ENCODE measurements at regions not wholly inside any gene's neighbourhood (a gene's known extent, or its start where the extent isn't known, plus 50 kb on each side); places are given as distances from the start of the nearest gene placed in this dataset.

DNA sequence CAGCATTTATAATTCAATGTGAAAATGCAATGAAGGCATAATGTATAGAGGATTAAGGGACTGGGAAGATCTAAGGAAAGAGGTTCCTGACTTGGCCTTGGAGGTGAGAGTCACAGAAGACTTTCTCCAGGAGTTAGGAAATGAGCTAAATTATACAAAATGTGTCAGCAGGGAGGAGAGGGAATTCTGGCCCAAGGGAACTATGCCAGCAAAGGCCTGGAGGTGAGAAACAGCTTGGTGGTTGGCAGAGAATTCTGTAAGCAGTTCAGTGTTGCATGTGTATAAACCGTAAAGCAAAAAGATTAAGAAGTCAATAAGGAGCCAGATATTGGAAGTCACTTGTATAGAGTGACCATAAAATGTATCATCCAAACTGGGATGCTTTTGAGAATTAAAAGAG, 142.2 kb upstream of the SESN3 start:
- no peak for DNase-seq

DNA sequence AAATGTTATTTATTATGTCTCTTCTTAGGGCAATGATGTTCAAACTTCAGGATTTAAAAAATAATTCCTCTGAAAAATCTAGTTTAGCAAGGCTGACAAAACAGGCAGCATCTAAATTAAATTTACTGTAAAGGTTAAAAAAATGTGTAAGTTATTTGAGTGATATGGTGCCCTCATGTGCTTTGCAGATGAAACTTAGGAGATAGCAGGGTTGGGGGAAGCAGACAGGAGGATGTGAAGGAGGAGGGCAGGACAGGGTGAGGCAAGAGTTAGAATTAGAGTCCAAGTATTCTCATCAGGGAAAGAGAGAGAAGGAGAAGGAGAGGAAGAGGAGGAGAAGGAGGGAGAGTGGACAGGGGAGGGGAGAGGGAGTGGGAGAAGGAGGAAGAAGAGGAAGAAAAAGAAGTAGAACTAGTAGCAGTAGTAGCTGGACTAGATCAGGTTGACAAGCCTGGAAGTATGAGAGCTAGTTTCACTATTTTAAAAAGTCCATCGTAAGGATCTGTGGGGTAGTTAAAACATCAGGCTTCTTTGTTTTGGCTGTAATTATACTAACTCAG, 141.2 kb upstream of the SESN3 start:
- DNase-seq, result no peak

DNA sequence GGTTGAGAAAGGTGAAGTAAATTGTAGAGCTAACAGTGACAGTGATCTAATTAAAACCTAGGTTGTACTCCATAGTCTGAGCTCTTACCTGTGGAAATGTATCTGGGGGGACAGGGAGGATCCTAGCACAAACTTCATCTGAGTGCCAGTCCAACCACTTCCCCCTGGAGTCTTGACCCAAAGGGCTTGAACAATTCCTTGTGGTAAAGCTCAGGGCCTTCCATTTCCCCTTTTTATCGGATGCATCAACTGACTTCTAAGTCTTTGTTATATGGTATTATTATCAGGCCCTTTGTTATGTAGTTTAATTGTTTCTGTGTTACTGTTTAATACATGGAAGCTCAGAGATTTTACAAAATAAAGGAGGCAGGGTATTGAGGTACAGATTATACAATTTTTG, 140.2 kb upstream of the SESN3 start:
- DNase-seq, result no peak

DNA sequence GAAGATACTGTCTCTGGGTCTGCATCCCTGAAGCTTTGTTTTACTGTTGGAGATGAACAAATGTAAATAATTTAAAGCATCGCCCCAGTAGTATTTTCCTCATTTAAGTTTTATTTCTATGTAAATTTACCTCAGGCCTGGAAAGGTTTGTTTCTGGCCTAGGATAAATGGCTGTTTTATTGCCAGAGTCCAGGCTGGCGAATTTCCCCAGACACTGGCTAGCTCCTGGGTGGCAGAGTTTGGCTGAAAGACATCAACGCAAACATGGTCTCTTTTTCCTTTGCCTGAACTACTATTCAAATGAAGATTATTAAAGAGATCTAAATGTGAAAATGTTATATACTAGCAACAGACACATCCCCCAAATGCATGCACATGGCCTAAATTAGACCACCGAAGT, 136.7 kb upstream of the SESN3 start:
- no peak for DNase-seq

DNA sequence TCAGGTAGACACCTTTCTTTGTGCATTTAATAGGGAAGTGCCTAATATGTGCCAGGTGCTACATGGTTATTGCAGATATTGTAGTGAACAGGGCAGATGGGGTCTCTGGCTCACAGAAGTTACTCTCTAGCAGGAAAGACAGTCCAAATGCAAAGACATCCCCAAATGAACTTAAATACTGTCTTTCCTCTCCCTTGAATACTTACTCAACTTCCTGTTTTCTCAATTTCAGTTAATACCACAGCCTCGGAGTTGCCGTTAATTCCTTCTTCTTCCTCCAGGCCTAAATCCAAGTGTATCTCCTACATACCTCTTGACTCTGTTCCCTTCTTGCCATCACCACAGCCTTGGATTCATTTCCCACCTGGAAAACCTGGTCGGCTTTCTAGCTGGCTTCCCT, 134.3 kb upstream of the SESN3 start:
- no peak for DNase-seq

DNA sequence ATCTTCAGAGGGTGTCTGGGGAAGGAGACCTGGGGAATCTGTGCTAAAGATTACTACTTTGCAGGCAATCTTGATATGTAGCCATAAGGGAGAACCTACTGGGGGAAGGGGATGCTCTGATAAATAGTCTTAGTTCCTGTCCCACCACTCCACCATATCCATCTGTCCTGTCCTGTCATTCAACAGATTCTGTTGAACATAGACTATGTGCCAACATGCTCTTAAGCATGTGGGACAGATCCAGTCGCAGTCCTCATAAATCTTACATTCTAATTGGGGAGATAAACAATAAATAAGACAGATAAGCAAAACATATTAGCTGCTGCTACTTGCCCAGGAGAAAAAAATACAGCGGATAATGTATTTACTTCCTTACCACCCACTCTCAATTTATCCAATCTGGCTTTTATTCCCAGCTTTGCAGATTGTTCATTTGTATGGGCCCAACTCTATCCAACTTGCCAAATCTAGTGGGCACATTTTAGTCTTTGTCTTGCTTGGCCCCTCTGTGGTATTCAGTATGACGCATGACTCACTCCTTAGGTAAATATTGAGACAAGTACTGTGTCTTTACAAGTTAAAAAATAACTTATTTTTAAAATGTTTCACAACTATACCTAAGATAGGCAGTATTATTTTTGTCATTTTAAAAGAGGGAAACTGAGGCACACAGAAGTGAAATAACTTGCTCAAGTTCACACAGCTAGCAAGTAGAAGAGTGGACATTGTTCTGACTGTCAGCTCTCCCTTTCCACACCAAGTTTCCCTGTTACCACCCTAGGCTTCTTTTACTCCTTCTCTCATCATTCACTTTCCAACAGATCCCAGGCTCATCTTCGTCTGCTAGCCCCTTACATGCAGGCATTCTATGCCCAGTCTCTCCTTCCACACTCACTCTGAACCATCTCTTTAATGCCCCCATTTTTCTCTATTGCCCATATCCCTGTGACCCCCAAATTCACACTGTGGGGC, 133.6 kb upstream of the SESN3 start:
- DNase-seq, result no peak

DNA sequence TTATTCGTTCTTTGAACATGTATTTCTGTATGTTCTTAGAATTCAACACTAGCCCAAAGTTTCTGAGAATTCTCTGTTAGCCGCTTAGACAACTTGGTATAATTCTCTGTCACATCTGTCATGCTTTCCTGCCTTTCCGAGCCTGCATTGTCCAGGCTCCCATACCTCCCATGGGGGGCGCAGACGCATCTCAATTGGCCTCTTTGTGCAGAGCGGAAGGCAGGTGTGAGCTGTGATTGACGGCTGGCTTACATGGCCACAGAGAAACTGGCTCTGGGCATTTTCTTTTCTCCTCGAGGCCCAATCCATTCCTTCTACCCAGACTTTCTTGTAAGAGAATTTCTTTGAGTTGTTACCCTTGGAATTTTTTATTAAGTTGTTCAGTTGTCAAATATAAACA, 132.7 kb upstream of the SESN3 start:
- DNase-seq, result peak; percentile 4

DNA sequence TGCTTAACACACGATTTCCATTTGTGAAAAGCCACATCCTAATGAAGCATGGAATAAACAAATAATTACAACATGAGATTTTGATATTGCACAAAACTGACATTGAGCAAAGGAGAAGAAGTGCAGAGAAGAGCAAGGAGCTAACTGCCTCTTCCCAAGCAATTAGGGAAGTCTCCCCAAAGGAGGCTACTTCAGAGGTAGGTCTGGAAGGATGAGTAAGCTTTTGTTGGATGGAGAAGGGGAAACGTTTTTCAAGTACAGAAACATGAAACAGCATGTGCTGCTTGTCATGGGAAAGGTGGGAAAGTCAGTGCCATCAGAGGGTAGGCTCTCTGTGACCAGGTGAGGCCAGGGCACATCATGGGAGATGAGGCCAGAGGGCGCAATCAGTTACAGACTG, 132.2 kb upstream of the SESN3 start:
- DNase-seq, result no peak

DNA sequence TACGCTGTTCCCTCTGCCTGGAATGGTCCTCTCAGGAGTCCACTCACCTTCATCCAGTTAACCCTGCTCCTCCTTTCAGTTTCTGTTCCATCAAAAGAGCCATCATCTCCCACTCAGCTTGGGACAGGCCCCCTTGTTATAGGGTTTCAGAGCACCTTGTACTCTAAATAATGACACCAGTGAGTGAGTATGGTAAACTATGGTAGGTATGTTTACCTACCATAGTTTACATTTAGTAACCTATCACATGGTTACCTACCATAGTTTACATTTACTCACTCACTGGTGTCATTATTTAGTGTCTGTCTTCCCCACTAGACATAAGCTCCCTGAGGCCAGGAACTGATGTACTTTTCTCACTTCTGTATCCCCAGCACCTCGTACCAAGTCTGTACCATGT, 130.2 kb upstream of the SESN3 start:
- DNase-seq, result no peak

DNA sequence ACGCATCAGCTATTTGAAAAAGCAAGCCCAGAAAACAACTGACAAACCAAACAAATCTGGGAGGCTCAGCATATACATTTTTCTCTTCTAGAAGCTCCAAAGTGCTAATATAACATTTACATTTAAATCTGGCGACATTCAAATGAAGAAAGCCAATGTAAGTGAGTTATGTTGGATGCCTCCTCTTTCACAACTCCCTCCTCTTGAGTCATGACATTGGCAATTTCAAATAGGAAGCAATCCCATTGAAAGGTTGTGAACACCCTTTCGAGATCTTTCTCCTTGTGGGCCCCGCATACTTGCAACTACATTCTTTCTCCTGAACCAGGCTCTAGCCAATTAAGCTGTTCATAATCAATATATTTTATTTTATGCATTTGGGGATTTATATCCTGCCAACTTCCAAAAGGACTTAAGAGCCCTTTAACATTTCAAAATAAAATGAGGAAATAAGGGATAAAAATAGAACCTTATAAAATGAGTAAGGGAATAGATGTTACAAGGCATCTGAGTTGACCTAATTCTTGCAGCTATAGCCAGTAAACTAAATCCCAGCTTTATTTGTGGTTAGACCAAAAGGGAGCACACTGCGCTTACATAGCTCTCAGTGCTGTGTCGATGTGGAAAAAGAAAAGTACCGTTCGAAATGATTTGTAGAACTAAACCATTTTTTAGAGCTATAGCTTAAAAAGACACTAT, 129.5 kb upstream of the SESN3 start:
- no peak for DNase-seq

DNA sequence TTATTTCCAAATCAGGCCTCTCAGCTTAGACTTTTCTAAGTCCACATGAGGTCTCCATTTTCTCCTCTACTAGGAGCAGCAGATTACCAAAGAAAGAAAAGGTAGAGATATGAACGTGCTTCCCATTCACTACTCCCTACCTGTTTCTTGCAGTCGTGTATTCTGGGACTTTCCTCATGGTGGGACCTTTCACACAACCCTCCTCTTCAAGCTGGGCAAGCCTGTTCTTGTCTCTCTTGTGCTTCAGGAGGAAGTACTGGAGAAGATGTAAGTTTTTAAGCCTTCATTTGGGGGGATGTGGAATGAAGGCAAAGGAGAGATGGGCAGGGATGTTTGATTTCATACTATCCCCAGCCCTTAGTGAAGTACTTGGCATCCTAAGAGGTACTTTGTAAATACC, 128.8 kb upstream of the SESN3 start:
- DNase-seq, result no peak

DNA sequence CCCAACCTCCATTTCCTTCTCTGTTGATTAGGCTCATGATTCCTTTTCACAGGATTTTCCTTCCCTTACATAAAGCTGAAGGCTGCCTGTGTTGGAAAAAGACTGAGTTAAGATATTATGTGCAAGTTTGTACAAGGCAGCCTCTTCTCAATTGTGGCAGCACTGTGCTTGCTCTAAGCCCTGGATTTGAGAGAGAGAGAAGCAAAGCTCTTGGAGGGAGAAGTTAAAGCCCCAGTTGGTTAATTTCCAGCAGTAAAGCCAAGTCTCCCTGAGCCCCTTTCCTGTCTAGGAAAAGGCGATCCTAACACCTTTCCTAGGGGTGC, 128.3 kb upstream of the SESN3 start:
- no peak for DNase-seq

DNA sequence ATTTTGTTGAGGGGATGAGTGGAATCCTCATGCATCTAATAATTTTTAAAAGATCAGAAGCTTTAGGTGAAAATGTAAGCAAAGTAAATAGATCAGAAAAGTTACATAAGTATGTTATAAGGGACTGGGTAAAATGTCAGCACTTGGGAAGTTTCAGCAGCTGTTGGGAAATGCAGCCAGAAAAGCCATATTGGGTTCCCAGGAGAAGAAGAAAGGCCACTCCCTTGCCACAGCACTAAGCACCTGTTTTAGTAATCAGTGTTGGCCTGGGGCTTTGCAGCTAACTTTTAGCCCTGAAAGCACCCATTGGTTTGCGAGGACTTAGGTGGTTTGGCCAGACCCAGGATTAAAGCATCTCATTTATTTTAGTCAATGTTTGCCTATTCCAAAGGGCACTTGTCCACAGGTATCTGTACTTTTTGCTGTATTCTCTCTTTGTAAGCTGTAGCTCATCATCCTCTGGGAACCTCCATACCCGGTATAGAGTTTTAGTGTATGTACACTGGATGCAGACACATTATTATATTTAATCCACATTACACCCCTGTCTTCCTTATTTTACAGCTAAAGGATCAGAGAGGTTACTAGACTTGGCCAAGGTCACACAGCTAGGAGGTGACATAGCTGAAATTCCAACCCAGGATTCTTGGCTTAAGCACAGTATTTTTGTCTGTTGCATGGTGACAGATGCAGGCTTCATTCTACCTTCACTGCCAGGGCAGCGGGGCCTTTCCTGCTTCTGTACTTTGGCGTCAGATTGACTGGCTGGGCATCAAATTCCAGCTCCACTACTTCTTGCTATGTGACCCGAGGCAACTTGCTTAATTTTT, 127.7 kb upstream of the SESN3 start:
- no peak for DNase-seq

DNA sequence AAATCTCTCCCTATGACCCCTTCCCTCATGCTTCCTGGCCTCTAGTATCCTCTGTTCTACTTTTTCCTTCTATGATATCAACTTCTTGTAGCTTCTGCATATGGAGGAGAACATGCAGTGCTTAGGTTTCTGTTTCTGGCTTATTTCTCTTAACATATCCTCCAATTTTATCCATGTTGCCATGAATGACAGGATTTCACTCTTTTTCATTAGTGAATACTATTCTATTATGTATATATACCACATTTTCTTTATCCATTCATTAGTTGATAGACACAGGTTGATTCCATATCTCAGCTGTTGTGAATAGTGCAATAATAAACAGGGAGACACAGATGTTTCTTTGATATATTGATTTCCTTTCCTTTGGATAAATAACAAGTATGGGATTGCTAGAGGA, 123.3 kb upstream of the SESN3 start:
- no peak for DNase-seq

DNA sequence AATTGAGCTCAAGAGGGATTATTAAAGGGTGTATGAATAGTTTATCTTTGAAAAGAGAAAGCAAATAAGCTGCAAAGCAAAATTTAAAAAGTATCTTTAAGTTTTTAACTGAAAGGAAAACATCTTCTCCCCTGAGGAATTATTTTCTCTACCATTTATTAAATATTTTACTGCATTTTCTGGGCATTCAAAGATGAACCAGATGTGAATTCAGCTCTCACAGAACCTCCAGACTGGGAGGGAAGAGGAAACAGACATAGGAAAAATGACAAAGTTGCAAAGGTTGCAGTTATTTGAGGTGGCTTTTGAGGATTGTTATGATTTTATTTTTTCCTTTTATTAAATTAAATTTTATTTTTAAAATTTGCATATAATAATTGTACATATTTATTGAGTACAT, 122.7 kb upstream of the SESN3 start:
- DNase-seq, result no peak

DNA sequence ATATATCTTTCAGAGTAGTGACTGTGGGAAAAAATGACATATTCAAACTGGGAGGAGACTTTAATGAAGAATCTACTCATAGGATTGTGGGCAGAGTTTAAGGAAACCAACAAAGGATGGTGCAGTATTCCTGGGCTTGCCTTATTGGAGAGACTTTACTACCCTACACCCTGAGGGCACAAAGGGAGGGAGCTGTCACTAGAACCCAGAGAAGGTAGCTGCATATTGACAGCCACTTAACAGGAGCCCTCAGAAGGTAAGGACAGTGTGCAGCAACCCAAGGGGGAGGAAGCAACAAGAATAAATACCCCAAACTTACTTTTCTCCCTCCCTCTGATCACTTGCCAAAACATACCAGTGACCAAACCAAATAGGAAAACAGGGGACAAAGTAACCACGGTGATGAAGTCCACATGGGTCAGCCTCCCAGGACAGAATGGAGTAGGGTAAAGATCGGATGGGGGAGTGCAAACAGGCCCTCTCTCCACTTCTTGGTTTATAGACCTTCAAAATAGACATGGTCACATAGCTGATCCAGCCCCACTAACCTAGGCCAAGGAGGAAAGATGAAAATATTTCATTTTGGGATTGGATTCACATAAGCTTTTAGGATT, 121.8 kb upstream of the SESN3 start:
- DNase-seq, result no peak

DNA sequence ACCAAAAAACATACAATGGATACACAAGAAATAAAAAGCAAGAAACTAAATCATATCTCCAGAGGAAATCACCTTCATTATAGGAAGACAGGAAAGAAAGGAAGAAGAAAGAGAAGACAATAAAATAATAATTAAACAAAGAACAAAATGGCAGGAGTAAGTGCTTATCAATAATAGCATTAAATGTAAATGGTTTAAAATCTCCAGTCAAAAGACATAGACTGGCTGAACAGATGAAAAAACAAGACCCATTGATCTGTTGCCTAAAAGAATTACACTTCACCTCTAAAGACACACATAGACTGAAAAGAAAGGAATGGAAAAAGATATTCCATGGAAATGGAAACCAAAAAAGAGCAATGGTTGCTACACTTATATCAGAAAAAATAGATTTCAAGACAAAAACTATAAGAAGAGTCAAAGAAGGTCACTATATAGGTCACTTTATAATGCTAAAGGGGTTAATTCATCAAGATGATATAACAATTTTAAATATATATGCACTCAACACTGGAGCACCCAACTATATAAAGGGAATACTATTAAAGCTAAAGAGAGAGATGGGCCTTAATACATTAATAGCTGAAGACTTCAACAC, 118.4 kb upstream of the SESN3 start:
- no peak for DNase-seq

DNA sequence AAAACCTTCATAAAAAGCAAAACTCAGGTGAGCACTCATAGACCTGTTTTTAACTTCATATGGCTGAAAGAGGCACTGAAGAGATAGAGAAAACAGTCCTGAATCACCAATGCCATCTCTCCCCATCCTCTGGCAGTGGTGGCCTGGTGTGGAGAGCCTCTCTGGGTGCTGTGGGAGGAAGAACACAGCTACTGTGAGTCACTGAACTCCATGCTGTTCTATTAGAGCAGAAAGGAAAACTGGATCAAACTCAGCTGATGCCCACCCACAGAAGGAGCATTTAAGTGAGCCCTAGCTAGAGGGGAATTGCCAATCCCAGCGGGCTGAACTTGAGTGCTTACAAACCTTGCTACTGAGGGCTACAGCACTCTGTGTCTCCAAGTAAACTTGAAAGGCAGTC, 115.3 kb upstream of the SESN3 start:
- DNase-seq, result no peak

DNA sequence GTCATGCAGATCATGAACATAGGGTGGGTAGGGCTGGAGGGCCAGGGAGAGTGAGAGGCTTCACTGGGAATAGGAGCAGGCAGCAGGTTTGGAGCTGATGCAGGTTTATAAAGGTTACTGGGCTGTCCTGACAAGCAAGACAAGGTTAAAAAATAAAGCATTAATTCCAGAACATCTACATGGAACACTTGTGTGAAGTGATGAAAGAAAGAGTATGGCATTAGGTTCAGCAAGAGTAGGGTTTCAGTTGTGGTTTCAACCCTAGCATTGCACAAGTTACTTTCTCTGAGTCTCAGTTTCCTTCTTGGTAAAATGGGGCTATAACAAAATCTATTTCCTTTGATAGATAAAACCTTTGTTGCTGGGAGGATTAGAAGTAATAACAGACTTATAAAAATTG, 114.6 kb upstream of the SESN3 start:
- no peak for DNase-seq

DNA sequence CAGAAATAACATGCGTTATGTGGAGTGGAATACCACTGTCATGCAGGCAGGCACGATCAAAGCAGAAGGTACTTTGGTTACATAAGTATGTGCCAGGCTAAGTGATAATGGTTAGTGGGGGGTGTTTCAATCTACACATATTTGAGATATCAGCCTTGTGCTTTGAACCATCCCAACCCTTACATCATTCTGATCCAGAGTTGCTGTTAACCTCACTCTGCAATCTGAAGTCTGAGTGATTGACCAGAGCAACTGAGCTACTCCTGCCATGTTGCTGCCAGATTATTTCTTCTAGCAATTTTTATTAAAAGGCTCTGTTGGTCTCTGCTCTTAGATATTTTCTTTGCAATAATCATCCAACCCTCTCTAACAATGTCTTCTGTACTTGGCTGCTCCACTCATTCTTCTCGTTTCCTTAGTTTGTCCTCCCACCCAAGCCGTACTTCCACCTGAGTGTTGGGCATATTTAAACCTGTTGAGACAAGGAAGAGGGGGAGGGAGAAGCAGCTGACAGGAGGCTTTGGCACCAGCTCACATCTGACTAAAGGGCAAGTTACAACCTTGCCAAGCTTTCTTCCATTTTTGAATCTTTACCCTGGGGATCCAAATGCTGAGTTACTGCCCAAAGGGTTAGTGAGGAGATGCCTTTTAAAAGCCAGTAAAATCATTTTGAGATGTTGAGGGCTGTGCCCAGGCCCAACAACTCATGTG, 114.1 kb upstream of the SESN3 start:
- DNase-seq, result no peak

DNA sequence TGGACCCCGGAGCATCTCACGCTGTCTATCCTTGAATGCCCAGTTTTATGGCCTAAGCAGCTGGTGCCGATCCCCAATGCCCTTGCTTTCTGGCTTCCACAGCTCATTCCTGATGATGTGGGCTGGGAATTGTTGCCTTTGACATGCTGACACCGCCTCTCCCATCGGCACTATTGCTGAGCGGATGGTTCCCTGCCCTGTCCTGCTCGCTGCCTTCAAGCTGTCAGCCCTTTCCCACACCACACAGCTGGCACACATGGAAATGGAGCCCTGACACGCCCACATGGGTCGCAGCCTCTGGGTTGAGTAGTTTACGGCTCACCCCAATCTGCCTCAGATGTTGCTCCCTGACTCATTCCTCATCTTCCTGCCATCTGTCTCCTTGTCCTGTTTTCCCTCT, 110.2 kb upstream of the SESN3 start:
- no peak for DNase-seq

Measured in NCI-H510A (cell line).